Lung (tissue), 11 donors: ENCODE measurements at regions not wholly inside any gene's neighbourhood (a gene's known extent, or its start where the extent isn't known, plus 50 kb on each side); places are given as distances from the start of the nearest gene placed in this dataset.
"Not testable (repeated sequence)": the region's sequence is repeated elsewhere in the genome, so short reads cannot be mapped to it uniquely, and the experiment has no call there.

Experiments
- ATAC-seq: fragments of 200-7000 bp; cut with Tn5 transposase; one replicate; pipeline ENCODE4 v1.9.1; 2020; ENCODE audit warnings: moderate number of reproducible peaks; ENCODE audit not compliant: insufficient read depth, low FRiP score
- DNase-seq, 3 donors: peaks; one replicate each; pipeline ENCODE4 v3.0.0-alpha.2; 2013 to 2017
- H3K27ac ChIP-seq, 2 donors: one replicate each; pipeline ENCODE4 v1.5.1; 2013; ENCODE audit warnings: mild to moderate bottlenecking in 2 of 2, moderate library complexity in 2 of 2, control low read depth in 1 of 2, inconsistent platforms in 1 of 2, low read depth in 1 of 2, low read length in 1 of 2
- H3K27me3 ChIP-seq, 3 donors: one replicate each; pipeline ENCODE4 v1.5.1; 2013; ENCODE audit warnings: low read length in 2 of 3; ENCODE audit not compliant: control insufficient read depth in 3 of 3, insufficient read depth in 3 of 3
- H3K36me3 ChIP-seq, 4 donors: one replicate each; pipeline ENCODE4 v1.5.1; 2013; ENCODE audit warnings: low read length in 4 of 4, mild to moderate bottlenecking in 1 of 4, moderate library complexity in 1 of 4; ENCODE audit not compliant: control insufficient read depth in 4 of 4, insufficient read depth in 4 of 4
- H3K4me1 ChIP-seq, 5 donors: one replicate each; pipeline ENCODE4 v1.5.1; 2013; ENCODE audit warnings: low read length in 5 of 5, mild to moderate bottlenecking in 2 of 5, moderate library complexity in 1 of 5; ENCODE audit not compliant: control insufficient read depth in 5 of 5, insufficient read depth in 5 of 5
- H3K4me3 ChIP-seq: one replicate; pipeline ENCODE4 v1.5.1; 2013; ENCODE audit warnings: mild to moderate bottlenecking, control low read depth, moderate library complexity
- H3K9ac ChIP-seq, 2 donors: one replicate each; pipeline ENCODE4 v1.5.1; 2013; ENCODE audit warnings: low read length in 2 of 2, control low read depth in 1 of 2; ENCODE audit not compliant: insufficient read depth in 1 of 2
- H3K9me3 ChIP-seq, 4 donors: one replicate each; pipeline ENCODE4 v1.5.1; 2013; ENCODE audit warnings: low read length in 3 of 4, mild to moderate bottlenecking in 1 of 4, moderate library complexity in 1 of 4; ENCODE audit not compliant: control insufficient read depth in 4 of 4, insufficient read depth in 3 of 4
- CTCF ChIP-seq: IDR thresholded peaks from 2 replicates; pipeline ENCODE4 v1.5.1; 2012; ENCODE audit warnings: mild to moderate bottlenecking; ENCODE audit errors: control extremely low read depth, extremely low read depth
- WGBS, 2 donors: extraction: QIAGEN DNeasy Blood & Tissue Kit; methylation state at CpG; one replicate each; pipeline ENCODE4 v1.1.7; 2013; 5-methylcytosine and 5-hydroxymethylcytosine counted together
- donor health status: control.
- donor health status: control.
- donor health status: Bipolar disorder and iron deficiency.
- donor health status: healthy.
- donor health status: DM: yes; HTN: yes; CAD: no.

- H3K27me3 ChIP-seq: no peaks in the 10 kb centered on the region
- H3K9me3 ChIP-seq: no peaks in the 10 kb centered on the region
- no peak overlapping the region for H3K4me3 ChIP-seq
- no peak for DNase-seq
- peaks cover 0 to 9% (median 0%) of the 10 kb centered on the region in 5 donors for H3K4me1 ChIP-seq
- H3K27ac ChIP-seq: no peak overlapping the region
- 39 to 46% methylated on average over 5 of the region's 5 CpGs for WGBS, 2 donors
- no peaks in the 10 kb centered on the region for H3K36me3 ChIP-seq
- no peak for TF ChIP-seq CTCF
- no peak for ATAC-seq
- H3K9ac ChIP-seq: no peak overlapping the region
Observed at GRCh38 chr12:25364529-25365339, 114.0 kb upstream of the KRAS start.

DNA sequence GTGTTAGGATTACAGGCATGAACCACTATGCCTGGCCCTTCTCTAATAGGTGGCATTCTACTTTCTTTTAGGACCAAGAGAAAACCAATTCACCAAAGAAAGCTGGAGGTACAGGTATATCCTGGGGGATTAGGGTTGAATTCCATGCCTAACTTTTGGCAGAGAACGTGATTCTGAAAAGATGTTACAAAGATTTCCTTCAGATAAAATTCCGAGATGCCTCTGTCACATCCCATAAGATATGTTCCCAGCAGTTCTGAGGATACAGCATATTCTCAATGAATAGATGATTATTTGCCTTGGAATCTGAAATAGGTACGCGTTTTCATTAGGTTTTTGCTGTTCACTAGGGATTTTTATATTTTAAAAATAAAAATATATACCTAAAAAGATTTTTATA lies 111.9 kb upstream of the KRAS start:
- ATAC-seq (no peak), DNase-seq (no peak)
- Histone ChIP-seq H3K36me3 (no peaks in the 10 kb centered on the region), H3K27me3 (no peaks in the 10 kb centered on the region), H3K9me3 (no peaks in the 10 kb centered on the region), H3K4me3 (no peak overlapping the region), H3K4me1 (peaks cover 0 to 9% (median 0%) of the 10 kb centered on the region in 5 donors), H3K27ac (no peak overlapping the region), H3K9ac (no peak overlapping the region)
- no peak for TF ChIP-seq CTCF
- 96 to 98% methylated on average over 4 of the region's 4 CpGs for WGBS, 2 donors

DNA sequence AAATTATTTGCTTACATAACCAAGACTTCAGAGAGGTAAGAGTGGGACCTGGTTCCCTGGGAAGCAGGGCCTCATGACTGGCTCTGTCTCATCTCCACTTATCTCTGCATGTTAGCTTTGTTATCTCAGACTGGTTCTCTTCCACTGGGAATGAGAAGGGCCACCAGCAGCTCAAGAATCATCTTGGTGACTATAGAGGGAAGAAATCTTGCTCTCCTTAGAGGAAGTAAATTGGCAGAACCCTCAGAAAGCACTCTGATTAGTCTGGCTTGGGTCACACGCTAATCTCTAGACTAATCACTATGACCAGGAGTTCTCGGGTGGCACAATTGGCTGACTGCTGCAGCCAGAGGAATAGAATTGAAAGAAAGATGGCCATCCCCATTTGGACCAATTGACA lies 110.8 kb upstream of the KRAS start:
- Histone ChIP-seq H3K4me3 (no peak overlapping the region), H3K27ac (no peak overlapping the region), H3K9ac (no peak overlapping the region), H3K27me3 (no peaks in the 10 kb centered on the region), H3K36me3 (no peaks in the 10 kb centered on the region), H3K4me1 (peaks cover 0 to 5% (median 0%) of the 10 kb centered on the region in 5 donors), H3K9me3 (no peaks in the 10 kb centered on the region)
- ATAC-seq (no peak), DNase-seq (no peak)
- TF ChIP-seq CTCF: no peak
- 93% methylated on average over 2 of the region's 2 CpGs for WGBS, 2 donors

GRCh38 chr12:25357595-25357994 lies 106.9 kb upstream of the KRAS start:
- Histone ChIP-seq H3K27me3 (no peaks in the 10 kb centered on the region), H3K27ac (no peak overlapping the region), H3K9ac (no peak overlapping the region), H3K4me1 (no peaks in the 10 kb centered on the region), H3K4me3 (no peak overlapping the region), H3K9me3 (no peaks in the 10 kb centered on the region), H3K36me3 (no peaks in the 10 kb centered on the region)
- ATAC-seq: no peak
- no peak for TF ChIP-seq CTCF
- 93 to 98% methylated on average over 2 of the region's 2 CpGs for WGBS, 2 donors
- DNase-seq: no peak

- H3K27ac ChIP-seq, H3K27me3 ChIP-seq, H3K9me3 ChIP-seq, DNase-seq, H3K9ac ChIP-seq, H3K36me3 ChIP-seq, H3K4me3 ChIP-seq, ATAC-seq, H3K4me1 ChIP-seq: not testable (repeated sequence)
- WGBS, 2 donors: 87 to 91% methylated on average over 2 of the region's 2 CpGs
Observed at GRCh38 chr12:25352942-25353341, 102.2 kb upstream of the KRAS start.
